ENCODE measurements at regions not wholly inside any gene's neighbourhood (a gene's known extent, or its start where the extent isn't known, plus 50 kb on each side); places are given as distances from the start of the nearest gene placed in this dataset.

DNA sequence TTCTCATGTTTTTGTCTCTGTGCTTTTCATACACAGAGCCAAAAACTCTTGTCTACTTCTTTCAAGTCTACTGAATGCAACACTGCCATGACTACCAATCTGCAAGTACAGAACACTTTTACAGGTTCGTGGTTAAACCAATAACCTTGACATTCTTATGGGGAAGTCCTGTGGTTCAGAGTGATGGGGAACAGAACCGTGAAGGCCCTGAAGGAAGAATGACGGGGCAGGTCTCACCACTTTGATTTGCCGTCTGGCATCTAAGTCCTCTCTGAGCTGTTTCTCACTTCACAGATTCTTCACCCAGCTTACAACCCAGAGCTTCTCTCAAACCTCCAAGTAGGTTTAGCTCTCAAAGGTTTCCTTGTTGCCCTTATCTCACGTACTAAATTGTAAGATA lies 117.5 kb upstream of the SNTG2 start:
- Histone ChIP-seq H3K4me1 (ENCODE audit: control insufficient read depth in 5 of 5, insufficient read depth in 5 of 5, low read length in 5 of 5) (peaks cover 0 to 30% (median 8%) of the 10 kb centered on the region in 5 donors), H3K36me3 (ENCODE audit: control insufficient read depth in 5 of 5, insufficient read depth in 5 of 5, low read length in 5 of 5) (no peaks in the 10 kb centered on the region), H3K27me3 (ENCODE audit: control insufficient read depth in 5 of 5, insufficient read depth in 4 of 5, low read length in 5 of 5) (peaks cover 0 to 9% (median 2%) of the 10 kb centered on the region in 5 donors), H3K27ac (ENCODE audit: low read depth, low read length) (no peak overlapping the region), H3K9me3 (ENCODE audit: control insufficient read depth in 5 of 5, low read length in 5 of 5) (no peaks in the 10 kb centered on the region), H3K4me3 (ENCODE audit: low read depth in 1 of 5, low read length in 5 of 5) (no peak overlapping the region), H3K9ac (ENCODE audit: low read length in 5 of 5) (no peak overlapping the region)

DNA sequence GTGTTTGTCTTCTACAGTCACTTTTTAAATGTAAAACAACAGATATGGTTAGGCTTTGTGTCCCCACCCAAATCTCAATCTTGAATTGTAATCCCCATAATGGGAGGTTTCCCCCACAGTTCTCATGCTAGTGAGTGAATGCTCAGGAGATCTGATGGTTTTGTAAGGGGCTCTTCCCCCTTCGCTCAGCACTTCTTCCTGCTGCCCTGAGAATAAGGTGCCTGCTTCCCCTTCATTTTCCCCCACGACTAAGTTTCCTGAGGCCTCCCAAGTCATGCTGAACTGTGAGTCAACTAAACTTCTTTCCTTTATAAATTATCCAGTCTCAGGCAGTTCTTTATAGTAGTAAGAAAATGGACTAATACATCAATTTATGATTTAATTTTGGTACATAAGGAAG lies 118.0 kb upstream of the SNTG2 start:
- Histone ChIP-seq H3K4me3 (ENCODE audit: low read depth in 1 of 5, low read length in 5 of 5) (no peak overlapping the region), H3K27ac (ENCODE audit: low read depth, low read length) (no peak overlapping the region), H3K9me3 (ENCODE audit: control insufficient read depth in 5 of 5, low read length in 5 of 5) (no peaks in the 10 kb centered on the region), H3K9ac (ENCODE audit: low read length in 5 of 5) (no peak overlapping the region), H3K27me3 (ENCODE audit: control insufficient read depth in 5 of 5, insufficient read depth in 4 of 5, low read length in 5 of 5) (peaks cover 0 to 9% (median 2%) of the 10 kb centered on the region in 5 donors), H3K36me3 (ENCODE audit: control insufficient read depth in 5 of 5, insufficient read depth in 5 of 5, low read length in 5 of 5) (no peaks in the 10 kb centered on the region), H3K4me1 (ENCODE audit: control insufficient read depth in 5 of 5, insufficient read depth in 5 of 5, low read length in 5 of 5) (peaks cover 0 to 30% (median 8%) of the 10 kb centered on the region in 5 donors)

DNA sequence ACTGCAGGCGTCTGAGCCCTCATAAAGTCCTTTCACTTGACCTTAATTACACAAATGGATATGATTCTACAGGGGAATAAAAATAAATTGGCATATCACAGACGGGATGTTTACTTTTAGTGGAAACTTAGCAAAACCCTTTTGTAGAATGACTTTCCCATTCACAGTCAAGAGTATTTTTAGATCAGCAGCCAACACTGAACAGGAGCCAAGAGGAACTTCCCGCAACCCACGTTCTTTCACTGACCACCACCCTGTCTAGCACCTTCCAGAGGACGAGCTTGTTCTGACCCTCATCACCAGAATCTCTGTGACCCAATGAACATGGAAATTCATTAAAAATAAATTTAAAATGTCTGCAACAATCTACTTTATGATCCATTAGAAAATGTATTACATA lies 119.0 kb upstream of the SNTG2 start:
- Histone ChIP-seq H3K4me1 (ENCODE audit: control insufficient read depth in 5 of 5, insufficient read depth in 5 of 5, low read length in 5 of 5) (peaks cover 0 to 30% (median 8%) of the 10 kb centered on the region in 5 donors), H3K27ac (ENCODE audit: low read depth, low read length) (no peak overlapping the region), H3K9ac (ENCODE audit: low read length in 5 of 5) (no peak overlapping the region)

DNA sequence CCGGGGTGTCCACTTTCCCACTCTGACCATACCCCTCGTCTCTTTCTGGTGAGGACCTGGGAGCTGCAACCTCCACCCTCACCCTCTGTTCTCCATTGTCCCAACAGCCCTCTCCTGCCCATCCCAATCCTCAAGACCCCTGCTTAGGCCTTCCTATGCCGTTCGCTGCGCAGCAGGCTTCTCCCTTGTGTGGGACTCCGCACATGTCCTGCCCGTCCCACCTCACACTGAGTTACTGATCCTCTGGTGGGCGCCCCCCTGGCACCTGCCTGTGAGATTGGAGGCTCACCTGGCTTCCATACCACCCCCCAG lies 119.5 kb upstream of the SNTG2 start:
- Histone ChIP-seq H3K9me3 (ENCODE audit: control insufficient read depth in 5 of 5, low read length in 5 of 5) (no peaks in the 10 kb centered on the region), H3K27ac (ENCODE audit: low read depth, low read length) (no peak overlapping the region), H3K4me3 (ENCODE audit: low read depth in 1 of 5, low read length in 5 of 5) (no peak overlapping the region), H3K36me3 (ENCODE audit: control insufficient read depth in 5 of 5, insufficient read depth in 5 of 5, low read length in 5 of 5) (no peaks in the 10 kb centered on the region), H3K9ac (ENCODE audit: low read length in 5 of 5) (no peak overlapping the region), H3K27me3 (ENCODE audit: control insufficient read depth in 5 of 5, insufficient read depth in 4 of 5, low read length in 5 of 5) (peaks cover 0 to 9% (median 2%) of the 10 kb centered on the region in 5 donors), H3K4me1 (ENCODE audit: control insufficient read depth in 5 of 5, insufficient read depth in 5 of 5, low read length in 5 of 5) (peaks cover 0 to 30% (median 8%) of the 10 kb centered on the region in 5 donors)

More for the DNA sequence above, 119.0 kb upstream of the SNTG2 start:
- no peaks in the 10 kb centered on the region for H3K9me3 ChIP-seq (ENCODE audit: control insufficient read depth in 5 of 5, low read length in 5 of 5)
- H3K36me3 ChIP-seq (ENCODE audit: control insufficient read depth in 5 of 5, insufficient read depth in 5 of 5, low read length in 5 of 5) = no peaks in the 10 kb centered on the region
- H3K27me3 ChIP-seq (ENCODE audit: control insufficient read depth in 5 of 5, insufficient read depth in 4 of 5, low read length in 5 of 5) = peaks cover 0 to 9% (median 2%) of the 10 kb centered on the region in 5 donors
- H3K4me3 ChIP-seq (ENCODE audit: low read depth in 1 of 5, low read length in 5 of 5) = no peak overlapping the region

DNA sequence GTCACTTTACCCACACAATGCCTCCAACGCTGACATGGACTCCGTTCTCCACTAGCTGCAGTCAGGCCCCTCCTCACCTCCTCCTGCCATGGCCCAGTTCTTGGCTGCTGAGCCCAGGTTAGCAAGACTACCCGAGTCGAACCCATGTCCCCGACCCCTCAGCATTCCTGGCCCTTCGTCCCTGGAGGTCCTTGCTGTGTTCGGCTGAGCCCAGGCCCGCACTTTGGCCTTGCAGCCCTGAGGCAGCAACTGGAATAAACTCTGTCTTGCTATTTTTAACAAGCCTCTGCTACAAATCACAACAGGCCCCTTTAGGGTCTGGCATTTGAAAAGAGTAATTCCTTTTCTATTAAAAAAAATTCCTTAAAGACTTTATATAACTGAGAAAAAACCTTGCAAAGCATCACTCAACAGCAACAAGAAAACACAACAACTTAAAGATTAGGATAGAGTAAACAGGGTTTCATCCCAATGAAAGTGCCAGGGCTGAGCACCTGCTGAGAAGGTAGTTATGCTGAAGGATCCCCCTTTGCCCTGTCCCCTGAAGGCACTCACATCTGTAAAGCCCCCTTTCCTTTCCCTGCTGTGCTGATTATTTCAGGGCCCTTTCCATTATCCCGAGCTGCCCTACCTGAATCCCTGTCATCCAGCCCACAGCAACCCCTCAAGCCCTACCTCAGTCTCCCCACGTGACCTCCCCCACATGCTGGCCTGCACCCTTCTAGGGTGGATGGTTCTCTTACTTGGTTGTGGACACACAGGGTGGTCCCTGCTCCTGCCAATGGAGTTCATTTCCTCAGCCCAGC lies 120.0 kb upstream of the SNTG2 start:
- Histone ChIP-seq H3K27me3 (ENCODE audit: control insufficient read depth in 5 of 5, insufficient read depth in 4 of 5, low read length in 5 of 5) (peaks cover 0 to 9% (median 2%) of the 10 kb centered on the region in 5 donors), H3K9ac (ENCODE audit: low read length in 5 of 5) (no peak overlapping the region), H3K4me1 (ENCODE audit: control insufficient read depth in 5 of 5, insufficient read depth in 5 of 5, low read length in 5 of 5) (peaks cover 0 to 30% (median 8%) of the 10 kb centered on the region in 5 donors), H3K36me3 (ENCODE audit: control insufficient read depth in 5 of 5, insufficient read depth in 5 of 5, low read length in 5 of 5) (no peaks in the 10 kb centered on the region), H3K4me3 (ENCODE audit: low read depth in 1 of 5, low read length in 5 of 5) (no peak overlapping the region), H3K27ac (ENCODE audit: low read depth, low read length) (no peak overlapping the region), H3K9me3 (ENCODE audit: control insufficient read depth in 5 of 5, low read length in 5 of 5) (no peaks in the 10 kb centered on the region)

DNA sequence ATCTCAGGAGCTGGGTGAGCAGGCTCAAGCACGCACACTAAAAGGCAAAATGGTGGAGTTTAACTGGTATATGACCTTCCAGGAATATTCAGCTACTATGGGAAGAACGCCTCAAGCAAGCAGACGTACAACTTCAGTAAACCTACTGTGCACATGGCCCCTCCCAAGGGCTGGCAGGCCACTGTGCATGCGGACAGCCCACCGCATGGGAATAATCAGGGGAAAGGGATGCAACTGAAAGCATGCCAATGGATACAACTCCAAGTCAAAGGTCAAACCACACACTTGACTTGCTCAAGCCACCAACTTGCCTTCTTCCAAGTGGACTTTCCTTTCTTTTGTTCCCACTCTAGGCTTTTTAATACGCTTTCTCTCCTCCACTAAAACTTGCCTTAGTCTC lies 121.6 kb upstream of the SNTG2 start:
- Histone ChIP-seq H3K4me3 (ENCODE audit: low read depth in 1 of 5, low read length in 5 of 5) (no peak overlapping the region), H3K9me3 (ENCODE audit: control insufficient read depth in 5 of 5, low read length in 5 of 5) (no peaks in the 10 kb centered on the region), H3K36me3 (ENCODE audit: control insufficient read depth in 5 of 5, insufficient read depth in 5 of 5, low read length in 5 of 5) (no peaks in the 10 kb centered on the region), H3K4me1 (ENCODE audit: control insufficient read depth in 5 of 5, insufficient read depth in 5 of 5, low read length in 5 of 5) (peaks cover 0 to 30% (median 8%) of the 10 kb centered on the region in 5 donors), H3K9ac (ENCODE audit: low read length in 5 of 5) (no peak overlapping the region), H3K27me3 (ENCODE audit: control insufficient read depth in 5 of 5, insufficient read depth in 4 of 5, low read length in 5 of 5) (peaks cover 0 to 8% (median 2%) of the 10 kb centered on the region in 5 donors), H3K27ac (ENCODE audit: low read depth, low read length) (no peak overlapping the region)

DNA sequence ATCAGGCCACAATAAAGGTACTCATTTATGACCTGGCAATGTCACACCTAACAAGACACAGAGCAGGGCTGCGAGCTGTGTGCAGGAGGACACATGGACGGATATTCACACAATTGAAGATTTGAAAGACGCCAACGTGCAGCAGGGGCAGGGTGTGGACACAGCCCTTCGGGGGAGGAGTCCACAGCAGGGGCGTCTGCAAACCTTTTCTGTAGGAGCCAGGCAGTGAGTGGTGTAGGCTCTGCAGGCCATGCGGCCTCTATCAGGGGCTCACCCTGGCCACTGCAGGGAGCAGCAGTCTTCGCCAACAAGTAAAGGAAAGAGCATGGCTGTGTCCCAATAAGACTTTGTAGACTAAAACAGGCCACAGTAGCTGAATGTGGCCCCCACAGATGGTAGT lies 125.7 kb upstream of the SNTG2 start:
- H3K9ac ChIP-seq (ENCODE audit: low read length in 5 of 5) = no peak overlapping the region

DNA sequence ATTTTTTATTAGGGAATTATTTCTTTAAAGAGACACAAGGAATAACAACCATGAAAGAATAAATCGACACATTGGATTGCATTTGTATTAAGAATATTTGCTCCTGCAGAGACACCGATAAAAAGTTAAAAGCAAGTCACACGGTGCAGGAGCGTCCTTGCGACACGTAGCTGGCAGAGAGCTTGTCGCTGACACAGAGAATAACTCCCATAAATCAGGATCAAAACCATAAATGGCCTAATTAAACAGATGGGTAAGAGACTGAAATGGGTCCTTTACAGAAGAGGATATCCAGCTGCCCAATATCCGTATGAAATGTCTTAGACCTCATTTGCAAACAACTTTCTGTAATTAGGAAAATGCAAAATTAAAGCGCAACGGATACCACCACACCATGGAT lies 126.1 kb upstream of the SNTG2 start:
- no peak overlapping the region for H3K27ac ChIP-seq (ENCODE audit: low read depth, low read length)
- H3K4me3 ChIP-seq (ENCODE audit: low read depth in 1 of 5, low read length in 5 of 5) = no peak overlapping the region
- H3K9me3 ChIP-seq (ENCODE audit: control insufficient read depth in 5 of 5, low read length in 5 of 5) = no peaks in the 10 kb centered on the region
- peaks cover 0 to 5% (median 2%) of the 10 kb centered on the region in 5 donors for H3K4me1 ChIP-seq (ENCODE audit: control insufficient read depth in 5 of 5, insufficient read depth in 5 of 5, low read length in 5 of 5)
- no peaks in the 10 kb centered on the region for H3K36me3 ChIP-seq (ENCODE audit: control insufficient read depth in 5 of 5, insufficient read depth in 5 of 5, low read length in 5 of 5)
- no peak overlapping the region for H3K9ac ChIP-seq (ENCODE audit: low read length in 5 of 5)
- peaks cover 0 to 3% (median 2%) of the 10 kb centered on the region in 5 donors for H3K27me3 ChIP-seq (ENCODE audit: control insufficient read depth in 5 of 5, insufficient read depth in 4 of 5, low read length in 5 of 5)

More for the DNA sequence above, 125.7 kb upstream of the SNTG2 start:
- H3K4me1 ChIP-seq (ENCODE audit: control insufficient read depth in 5 of 5, insufficient read depth in 5 of 5, low read length in 5 of 5) = peaks cover 0 to 9% (median 3%) of the 10 kb centered on the region in 5 donors
- no peak overlapping the region for H3K27ac ChIP-seq (ENCODE audit: low read depth, low read length)
- H3K4me3 ChIP-seq (ENCODE audit: low read depth in 1 of 5, low read length in 5 of 5) = no peak overlapping the region
- H3K9me3 ChIP-seq (ENCODE audit: control insufficient read depth in 5 of 5, low read length in 5 of 5) = no peaks in the 10 kb centered on the region
- H3K36me3 ChIP-seq (ENCODE audit: control insufficient read depth in 5 of 5, insufficient read depth in 5 of 5, low read length in 5 of 5) = no peaks in the 10 kb centered on the region
- H3K27me3 ChIP-seq (ENCODE audit: control insufficient read depth in 5 of 5, insufficient read depth in 4 of 5, low read length in 5 of 5) = peaks cover 0 to 3% (median 2%) of the 10 kb centered on the region in 5 donors

DNA sequence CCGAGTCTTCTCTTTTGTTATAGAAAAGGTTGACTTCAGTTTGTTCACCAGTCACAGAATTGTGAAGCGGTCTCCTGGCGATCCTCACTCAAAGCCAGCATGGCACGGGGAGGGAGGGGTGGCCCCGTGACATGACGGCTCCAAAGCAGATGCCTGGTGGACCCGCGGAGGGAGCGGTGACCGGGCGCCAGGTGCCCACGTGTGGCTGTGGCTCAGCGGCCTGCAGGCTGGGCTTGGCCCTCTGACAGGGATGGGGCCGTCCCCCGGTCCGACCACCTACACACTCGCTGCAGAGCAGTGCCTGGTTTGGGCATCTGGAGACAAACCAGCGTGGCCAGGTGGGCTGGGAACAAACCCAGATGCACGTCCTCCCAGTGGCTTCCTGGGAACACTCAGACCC lies 129.1 kb upstream of the SNTG2 start:
- Histone ChIP-seq H3K4me1 (ENCODE audit: control insufficient read depth in 5 of 5, insufficient read depth in 5 of 5, low read length in 5 of 5) (no peaks in the 10 kb centered on the region), H3K4me3 (ENCODE audit: low read depth in 1 of 5, low read length in 5 of 5) (no peak overlapping the region), H3K9me3 (ENCODE audit: control insufficient read depth in 5 of 5, low read length in 5 of 5) (no peaks in the 10 kb centered on the region), H3K27me3 (ENCODE audit: control insufficient read depth in 5 of 5, insufficient read depth in 4 of 5, low read length in 5 of 5) (peaks cover 0 to 3% (median 0%) of the 10 kb centered on the region in 5 donors), H3K9ac (ENCODE audit: low read length in 5 of 5) (no peak overlapping the region), H3K27ac (ENCODE audit: low read depth, low read length) (no peak overlapping the region), H3K36me3 (ENCODE audit: control insufficient read depth in 5 of 5, insufficient read depth in 5 of 5, low read length in 5 of 5) (no peaks in the 10 kb centered on the region)

DNA sequence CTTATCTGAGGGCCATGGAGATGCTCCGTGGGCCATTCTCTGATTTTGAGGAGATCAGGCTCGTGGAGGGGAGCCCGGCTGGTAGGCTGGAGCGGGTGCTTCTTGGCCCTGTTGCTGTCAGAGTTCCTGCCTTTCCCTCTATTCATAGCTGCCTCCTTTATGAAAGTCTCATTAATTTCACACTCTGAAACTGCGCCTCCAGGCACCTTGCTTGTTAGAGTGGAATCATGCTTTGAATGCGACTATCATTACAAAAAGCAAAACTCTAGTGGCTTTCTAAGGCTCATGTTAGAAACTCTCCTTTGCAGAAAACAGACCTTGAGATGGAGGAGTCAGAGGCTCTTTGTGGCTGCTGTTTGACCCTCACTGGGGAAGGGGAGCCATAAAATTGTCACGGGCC lies 131.0 kb upstream of the SNTG2 start:
- Histone ChIP-seq H3K36me3 (ENCODE audit: control insufficient read depth in 5 of 5, insufficient read depth in 5 of 5, low read length in 5 of 5) (no peaks in the 10 kb centered on the region), H3K9me3 (ENCODE audit: control insufficient read depth in 5 of 5, low read length in 5 of 5) (no peaks in the 10 kb centered on the region), H3K4me1 (ENCODE audit: control insufficient read depth in 5 of 5, insufficient read depth in 5 of 5, low read length in 5 of 5) (no peaks in the 10 kb centered on the region), H3K27ac (ENCODE audit: low read depth, low read length) (no peak overlapping the region), H3K27me3 (ENCODE audit: control insufficient read depth in 5 of 5, insufficient read depth in 4 of 5, low read length in 5 of 5) (peaks cover 0 to 3% (median 0%) of the 10 kb centered on the region in 5 donors), H3K9ac (ENCODE audit: low read length in 5 of 5) (no peak overlapping the region), H3K4me3 (ENCODE audit: low read depth in 1 of 5, low read length in 5 of 5) (no peak overlapping the region)

Data from subcutaneous abdominal adipose tissue (tissue), 5 donors.